ENCODE measurements at regions not wholly inside any gene's neighbourhood (a gene's known extent, or its start where the extent isn't known, plus 50 kb on each side); places are given as distances from the start of the nearest gene placed in this dataset.

- TF ChIP-seq TRIM22 (IDR thresholded peaks at IDR 0.05) (no peak), ZSCAN30 (CRISPR knock-in tag; IDR thresholded peaks at IDR 0.05) (no peak), ZFX (CRISPR knock-in tag; IDR thresholded peaks at IDR 0.05; ENCODE audit: low read depth) (no peak), ZNF563 (CRISPR knock-in tag; IDR thresholded peaks at IDR 0.05) (no peak)
- Histone ChIP-seq H3K4me3 (replicated peaks in 1 of 3; ENCODE audit: insufficient read depth in 1 of 3, low read depth in 2 of 3, low read length in 3 of 3) (no peak overlapping the region), H2AFZ (ENCODE audit: low read length) (no peak overlapping the region), H3K36me3 (replicated peaks in 1 of 2; ENCODE audit: control insufficient read depth in 1 of 2, insufficient read depth in 2 of 2, low read length in 2 of 2) (no peaks in the 10 kb centered on the region), H3K27ac (ENCODE audit: extremely low read length, insufficient read depth, low read length) (no peak overlapping the region), H3K4me2 (ENCODE audit: low read depth, low read length) (no peak overlapping the region), H3K9ac (ENCODE audit: insufficient read depth, low read depth, low read length) (no peak overlapping the region), H3K79me2 (ENCODE audit: insufficient read depth, low read length) (no peaks in the 10 kb centered on the region), H4K20me1 (ENCODE audit: insufficient read depth, low read length) (no peaks in the 10 kb centered on the region), H3K9me3 (ENCODE audit: low read length) (peaks cover 70% of the 10 kb centered on the region), H3K4me1 (ENCODE audit: insufficient read depth, low read length) (no peaks in the 10 kb centered on the region), H3K27me3 (ENCODE audit: control insufficient read depth in 1 of 2, insufficient read depth in 2 of 2, low read length in 2 of 2) (no peaks in the 10 kb centered on the region)
- ATAC-seq (no peak), FAIRE-seq (no peak), DNase-seq (ENCODE audit: low spot score) (no peak)
- in situ Hi-C loops (cut with HindIII; ENCODE audit: extremely low pct_ligation_motif_present, low pct_unique_long_range_greater_than_20kb), result no loop called here
- ChIA-PET CTCF (ENCODE audit: low intra/inter-chr PET ratio, low total read pairs) (no interaction called here), POLR2A (no interaction called here)
- intact Hi-C loops (cut with micrococcal nuclease; ENCODE audit: unreplicated experiment), result no loop called here
- BruUV-seq (replicated peaks), result no TSS peak
These were observed 154.5 kb upstream of the ADGRL4 start for GRCh38 chr1:79161077-79161476.

GRCh38 chr1:79155991-79156390, 149.5 kb upstream of the ADGRL4 start:
- FAIRE-seq (no peak), DNase-seq (ENCODE audit: low spot score) (no peak), ATAC-seq (no peak)
- Histone ChIP-seq H3K27me3 (ENCODE audit: control insufficient read depth in 1 of 2, insufficient read depth in 2 of 2, low read length in 2 of 2) (no peaks in the 10 kb centered on the region), H3K79me2 (ENCODE audit: insufficient read depth, low read length) (no peaks in the 10 kb centered on the region), H3K4me2 (ENCODE audit: low read depth, low read length) (no peak overlapping the region), H3K4me3 (replicated peaks in 1 of 3; ENCODE audit: insufficient read depth in 1 of 3, low read depth in 2 of 3, low read length in 3 of 3) (no peak overlapping the region), H2AFZ (ENCODE audit: low read length) (no peak overlapping the region), H3K4me1 (ENCODE audit: insufficient read depth, low read length) (no peaks in the 10 kb centered on the region), H3K9ac (ENCODE audit: insufficient read depth, low read depth, low read length) (no peak overlapping the region), H3K27ac (ENCODE audit: extremely low read length, insufficient read depth, low read length) (no peak overlapping the region), H3K9me3 (ENCODE audit: low read length) (peaks cover 74% of the 10 kb centered on the region), H4K20me1 (ENCODE audit: insufficient read depth, low read length) (no peaks in the 10 kb centered on the region), H3K36me3 (replicated peaks in 1 of 2; ENCODE audit: control insufficient read depth in 1 of 2, insufficient read depth in 2 of 2, low read length in 2 of 2) (no peaks in the 10 kb centered on the region)
- TF ChIP-seq ATRX (CRISPR knock-in tag; IDR thresholded peaks at IDR 0.05; ENCODE audit: borderline replicate concordance), result no peak
- no peak for TF ChIP-seq KDM6A (CRISPR knock-in tag; IDR thresholded peaks at IDR 0.05; ENCODE audit: low read depth)
- TF ChIP-seq FOXK2 (IDR thresholded peaks at IDR 0.05), result no peak
- TF ChIP-seq DR1 (CRISPR knock-in tag; IDR thresholded peaks at IDR 0.05), result no peak
- TF ChIP-seq ZNF326 (CRISPR knock-in tag; IDR thresholded peaks at IDR 0.05; ENCODE audit: borderline replicate concordance), result no peak
- TF ChIP-seq ASH2L (IDR thresholded peaks at IDR 0.05; ENCODE audit: insufficient read length, low read depth, low read length), result no peak
- TF ChIP-seq ZNF253 (CRISPR knock-in tag; IDR thresholded peaks at IDR 0.05; ENCODE audit: borderline replicate concordance), result no peak
- TF ChIP-seq ELF3 (CRISPR knock-in tag; IDR thresholded peaks at IDR 0.05), result no peak
- no peak for TF ChIP-seq CTCF (CRISPR knock-in tag; IDR thresholded peaks at IDR 0.05)
- no peak for TF ChIP-seq THAP8 (CRISPR knock-in tag; IDR thresholded peaks at IDR 0.05; ENCODE audit: borderline replicate concordance)
- TF ChIP-seq ZNF33A (CRISPR knock-in tag; IDR thresholded peaks at IDR 0.05; ENCODE audit: borderline replicate concordance), result no peak
- BruUV-seq (replicated peaks), result no TSS peak
- ChIA-PET POLR2A (no interaction called here), CTCF (ENCODE audit: low intra/inter-chr PET ratio, low total read pairs) (no interaction called here)
- in situ Hi-C loops (cut with HindIII; ENCODE audit: extremely low pct_ligation_motif_present, low pct_unique_long_range_greater_than_20kb), result no loop called here
- WGBS (ENCODE audit: low lambda C conversion rate), result 5% methylated on average over 1 of the region's 1 CpG
- intact Hi-C loops (cut with micrococcal nuclease; ENCODE audit: unreplicated experiment), result no loop called here

All from HepG2 (cell line).